GM18870 (cell line): ENCODE measurements at regions not wholly inside any gene's neighbourhood (a gene's known extent, or its start where the extent isn't known, plus 50 kb on each side); places are given as distances from the start of the nearest gene placed in this dataset.
"Not testable (repeated sequence)": the region's sequence is repeated elsewhere in the genome, so short reads cannot be mapped to it uniquely, and the experiment has no call there.

ENCODE experiments used
- ATAC-seq: cut with Tn5 transposase; IDR thresholded peaks from one replicate; pipeline ENCODE4 v1.9.1; 2021; ENCODE audit warnings: moderate library complexity; ENCODE audit not compliant: unreplicated experiment

GRCh38 chr15:95624616-95625361 is 705.7 kb upstream of the NR2F2 start:
- ATAC-seq: no peak

GRCh38 chr15:95626501-95627361 is 703.8 kb upstream of the NR2F2 start:
- no peak for ATAC-seq

DNA sequence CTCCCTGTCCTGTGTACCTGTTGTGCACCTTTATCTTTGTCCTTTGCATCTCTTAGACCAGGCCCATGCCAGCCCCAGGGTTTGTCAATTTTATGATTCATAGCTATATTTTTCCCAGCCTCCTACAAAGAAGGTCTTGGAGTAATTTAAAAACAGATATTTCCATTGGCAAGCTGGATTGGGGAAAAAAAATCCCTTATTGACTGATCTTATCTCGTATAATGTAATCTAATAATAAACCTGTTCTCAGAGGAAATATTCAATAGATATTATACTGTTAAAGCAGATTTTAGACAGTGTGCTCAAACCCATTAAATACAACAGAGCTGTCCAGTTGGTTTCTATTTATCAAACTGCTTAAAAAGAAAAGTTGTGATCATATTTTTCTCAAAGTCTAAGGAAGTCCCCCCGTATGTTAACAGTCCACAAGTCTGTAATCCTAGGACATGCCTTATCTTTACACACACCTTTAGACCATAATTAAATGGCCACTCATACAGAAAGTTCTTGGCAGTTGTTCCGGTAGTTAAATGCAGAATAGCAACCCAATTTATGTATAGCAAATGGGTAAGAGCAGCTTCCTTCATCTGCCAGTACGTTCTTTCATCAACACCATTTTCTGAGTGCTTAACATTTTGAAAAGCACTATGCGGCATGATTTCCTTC is 700.9 kb upstream of the NR2F2 start:
- ATAC-seq: no peak

DNA sequence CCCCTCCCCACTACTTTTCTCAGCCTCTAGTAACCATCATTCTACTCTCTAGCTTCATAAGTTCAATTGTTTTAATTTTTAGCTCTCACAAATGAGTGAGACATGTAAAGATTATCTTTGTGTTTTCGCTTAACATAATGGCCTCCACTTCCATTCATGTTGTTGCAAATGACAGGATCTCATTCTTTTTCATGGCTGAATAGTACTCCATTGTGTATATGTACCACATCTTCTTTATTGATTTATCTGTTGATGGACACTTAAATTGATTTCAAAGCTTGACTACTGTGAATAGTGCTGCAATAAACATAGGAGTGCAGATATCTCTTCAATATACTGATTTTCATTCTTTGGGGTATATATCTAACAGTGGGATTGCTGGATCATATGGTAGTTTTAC is 699.8 kb upstream of the NR2F2 start:
- no peak for ATAC-seq

GRCh38 chr15:95635666-95636065 is 694.8 kb upstream of the NR2F2 start:
- no peak for ATAC-seq

GRCh38 chr15:95636107-95636506 is 694.4 kb upstream of the NR2F2 start:
- ATAC-seq: no peak

GRCh38 chr15:95637234-95637633 is 693.3 kb upstream of the NR2F2 start:
- not testable (repeated sequence) for ATAC-seq

DNA sequence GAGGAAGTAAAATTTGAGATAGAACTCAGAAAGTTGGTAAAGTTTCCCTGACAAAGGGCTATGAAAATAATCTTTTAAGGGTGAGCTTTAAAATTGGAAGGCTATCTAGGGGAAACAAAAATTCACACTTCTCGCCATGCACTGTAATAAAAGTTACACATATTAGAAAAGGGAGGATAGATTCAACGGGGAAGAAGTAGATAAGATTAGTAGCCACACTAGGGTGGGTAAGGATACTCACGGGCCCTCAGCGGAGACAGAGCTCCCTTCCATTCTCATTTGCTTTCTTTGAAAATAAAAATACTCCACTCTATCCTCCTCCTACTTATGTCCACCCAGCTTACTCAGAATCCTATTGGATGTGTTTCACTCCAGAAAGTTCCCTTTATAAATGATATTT is 691.3 kb upstream of the NR2F2 start:
- no peak for ATAC-seq

GRCh38 chr15:95644100-95644875 is 686.2 kb upstream of the NR2F2 start:
- no peak for ATAC-seq

GRCh38 chr15:95645791-95646338 is 684.6 kb upstream of the NR2F2 start:
- ATAC-seq: no peak

GRCh38 chr15:95646484-95647273 is 683.8 kb upstream of the NR2F2 start:
- ATAC-seq: no peak

GRCh38 chr15:95647531-95648277 is 682.8 kb upstream of the NR2F2 start:
- ATAC-seq: no peak

GRCh38 chr15:95653361-95653805 is 677.1 kb upstream of the NR2F2 start:
- ATAC-seq: no peak

DNA sequence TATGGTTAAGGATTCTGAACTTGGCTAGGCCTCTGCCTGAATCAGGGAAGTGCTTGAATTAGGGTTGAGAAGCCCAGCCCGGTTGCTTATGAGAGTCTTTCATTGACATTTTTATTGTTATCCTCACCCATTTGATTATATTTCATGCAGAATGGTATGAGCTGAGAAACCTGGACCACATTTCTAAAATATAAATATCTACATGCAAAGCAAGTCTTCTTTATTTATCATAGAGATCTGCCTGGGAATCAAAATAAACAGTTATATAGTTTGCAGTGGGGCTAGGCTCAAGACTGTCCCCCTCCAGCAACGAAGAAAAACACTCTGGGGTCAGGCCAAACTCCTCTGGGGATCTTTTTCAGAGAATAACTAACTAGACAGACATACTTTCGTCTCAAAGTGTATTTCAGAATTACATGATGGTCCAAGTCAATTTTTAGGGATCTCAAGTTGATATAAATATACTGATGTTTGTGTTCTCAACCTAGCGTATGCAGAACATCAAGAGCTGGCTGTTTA is 675.4 kb upstream of the NR2F2 start:
- ATAC-seq: no peak

- ATAC-seq: no peak
These were observed 673.9 kb upstream of the NR2F2 start for GRCh38 chr15:95656595-95656994.

DNA sequence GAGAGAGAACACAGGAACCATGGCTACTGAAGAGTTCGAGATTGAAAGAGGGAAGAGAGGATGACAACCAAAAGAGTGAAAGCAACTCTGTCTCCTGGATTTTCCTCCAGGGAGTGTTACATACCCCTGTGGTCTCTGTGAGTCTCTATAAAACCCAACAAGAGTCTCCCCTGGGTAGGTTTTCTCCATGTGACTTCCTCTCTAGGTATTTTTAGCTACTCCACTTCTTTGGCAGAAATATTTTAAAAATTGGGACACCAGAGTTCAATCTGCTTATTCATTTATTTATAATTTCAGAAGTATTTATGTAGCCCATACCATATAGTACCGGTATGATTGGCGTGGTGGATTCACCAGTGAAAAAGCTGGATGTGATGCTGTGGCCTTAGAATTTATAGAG is 671.7 kb upstream of the NR2F2 start:
- ATAC-seq: no peak

- ATAC-seq: no peak
These were observed 670.8 kb upstream of the NR2F2 start for GRCh38 chr15:95659656-95660055.

DNA sequence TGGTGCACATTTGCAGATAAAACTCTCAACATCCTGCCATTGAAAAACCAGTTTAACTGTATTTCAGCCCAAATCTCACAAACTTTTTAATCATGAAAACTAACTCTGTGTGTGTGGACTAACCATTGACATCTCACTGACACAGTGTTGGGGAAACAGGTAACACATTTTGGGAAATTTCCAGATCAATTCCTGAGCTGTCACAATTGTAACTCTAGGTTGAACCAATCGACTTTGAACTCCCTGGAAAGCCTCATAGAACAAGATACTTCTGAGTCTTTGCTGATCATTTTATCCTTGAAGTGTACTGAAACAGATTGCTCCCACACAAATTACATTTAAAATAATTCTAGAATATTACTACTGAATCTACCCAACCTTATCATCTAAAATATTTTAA is 667.9 kb upstream of the NR2F2 start:
- no peak for ATAC-seq
